Esophagus squamous epithelium (tissue), 5 donors: ENCODE measurements at regions not wholly inside any gene's neighbourhood (a gene's known extent, or its start where the extent isn't known, plus 50 kb on each side); places are given as distances from the start of the nearest gene placed in this dataset.
A peak's percentile ranks its signal among the peaks of the same experiment; 100 is the strongest.

Experiments
- DNase-seq: peaks from one replicate; lab custom pipeline; 2025; lab: John Stamatoyannopoulos, UW
- H3K27ac ChIP-seq, 4 donors: fragments of 200-600 bp; sonication (generic); one replicate each; pipeline ENCODE4 v1.5.1; 2016 to 2019; ENCODE audit warnings: mild to moderate bottlenecking in 1 of 4
- H3K27me3 ChIP-seq, 4 donors: fragments of 200-600 bp; sonication (generic); 1 replicate in 3 of 4; 2 replicates in 1 of 4; pipeline versions ENCODE4 v1.5.1 to v1.6.0; 2017 to 2021; ENCODE audit warnings: antibody characterized with exemption in 1 of 4
- H3K36me3 ChIP-seq, 3 donors: fragments of 200-600 bp; sonication (generic); one replicate each; pipeline ENCODE4 v1.5.1; 2016 to 2019
- H3K4me1 ChIP-seq, 3 donors: fragments of 200-600 bp; sonication (generic); one replicate each; pipeline ENCODE4 v1.5.1; 2017 to 2019
- H3K4me3 ChIP-seq, 4 donors: fragments of 200-600 bp; sonication (generic); 1 replicate in 3 of 4; 2 replicates in 1 of 4; pipeline ENCODE4 v1.5.1; 2016 to 2019; ENCODE audit warnings: mild to moderate bottlenecking in 2 of 4, moderate library complexity in 1 of 4
- H3K9me3 ChIP-seq, 3 donors: fragments of 200-600 bp; sonication (generic); one replicate each; pipeline ENCODE4 v1.5.1; 2016 to 2019
- POLR2A ChIP-seq, 4 donors: fragments of 450-650 bp; IDR thresholded peaks; one replicate each; pipeline ENCODE4 v1.6.1; 2017; ENCODE audit warnings: antibody characterized with exemption in 4 of 4, mild to moderate bottlenecking in 4 of 4, moderate library complexity in 3 of 4
- WGBS, 2 donors: methylation state at CpG; one replicate each; pipeline ENCODE4 v1.1.5; 2018; 5-methylcytosine and 5-hydroxymethylcytosine counted together
- intact Hi-C: fragments of 100-400 bp; cut with DNase I; formaldehyde crosslinking; loops from one replicate; pipeline ENCODE4 v1.15.0; 2022
- TF ChIP-seq, protein P1 (sequence below), 6 experiments: fragments of 450-650 bp in 4 of 6; fragments of 200-600 bp in 2 of 6; sonication (generic) in 2 of 6; IDR thresholded peaks; one replicate each; pipeline ENCODE4 v1.5.1; 2016 to 2019; ENCODE audit warnings: antibody characterized with exemption in 6 of 6, mild to moderate bottlenecking in 4 of 6, moderate library complexity in 4 of 6
- donor health status: DM: yes; HTN: yes; CAD: no.

DNA sequence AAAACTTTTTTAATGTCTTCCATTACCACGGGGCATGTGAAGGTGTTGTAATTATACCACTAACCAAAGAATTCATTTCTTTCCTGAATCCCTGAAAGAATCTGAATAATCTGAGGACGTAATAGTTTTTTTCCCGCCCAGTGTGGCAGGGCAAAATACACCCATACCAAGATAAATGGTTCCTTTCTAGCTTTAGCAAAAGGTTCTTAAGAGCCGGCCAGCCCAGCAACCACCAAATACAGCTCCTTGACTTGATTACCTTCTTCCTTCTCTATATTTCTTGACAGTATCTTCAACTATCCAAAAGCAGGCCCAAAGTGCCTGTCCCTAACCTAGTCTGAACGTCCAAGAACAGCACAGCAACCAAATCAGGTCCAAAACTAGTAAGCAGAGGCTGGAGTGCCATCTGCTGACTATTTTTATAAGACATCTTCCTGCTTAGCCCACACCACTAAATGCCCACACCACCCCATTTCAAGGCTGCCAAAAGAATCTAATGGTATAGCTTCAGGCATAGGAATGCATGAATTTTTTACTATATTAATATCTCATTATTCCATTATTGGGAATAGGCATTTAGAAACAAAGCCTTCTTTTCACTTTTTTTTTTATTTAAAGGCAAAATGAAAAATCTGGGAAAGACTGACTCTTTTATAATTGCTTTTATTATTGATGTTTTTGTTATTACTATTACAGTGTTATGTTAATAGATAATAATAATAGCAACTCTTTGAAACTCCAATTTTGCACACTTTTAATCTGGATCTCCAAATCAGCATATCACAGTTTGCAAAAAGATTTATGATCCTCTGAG, 524.4 kb downstream of the MED13L start:
- H3K27ac ChIP-seq, result no peak overlapping the region
- no peak overlapping the region for H3K4me3 ChIP-seq
- H3K36me3 ChIP-seq, result no peaks in the 10 kb centered on the region
- H3K4me1 ChIP-seq, result no peaks in the 10 kb centered on the region
- no peak for DNase-seq
- TF ChIP-seq, protein P1, sequence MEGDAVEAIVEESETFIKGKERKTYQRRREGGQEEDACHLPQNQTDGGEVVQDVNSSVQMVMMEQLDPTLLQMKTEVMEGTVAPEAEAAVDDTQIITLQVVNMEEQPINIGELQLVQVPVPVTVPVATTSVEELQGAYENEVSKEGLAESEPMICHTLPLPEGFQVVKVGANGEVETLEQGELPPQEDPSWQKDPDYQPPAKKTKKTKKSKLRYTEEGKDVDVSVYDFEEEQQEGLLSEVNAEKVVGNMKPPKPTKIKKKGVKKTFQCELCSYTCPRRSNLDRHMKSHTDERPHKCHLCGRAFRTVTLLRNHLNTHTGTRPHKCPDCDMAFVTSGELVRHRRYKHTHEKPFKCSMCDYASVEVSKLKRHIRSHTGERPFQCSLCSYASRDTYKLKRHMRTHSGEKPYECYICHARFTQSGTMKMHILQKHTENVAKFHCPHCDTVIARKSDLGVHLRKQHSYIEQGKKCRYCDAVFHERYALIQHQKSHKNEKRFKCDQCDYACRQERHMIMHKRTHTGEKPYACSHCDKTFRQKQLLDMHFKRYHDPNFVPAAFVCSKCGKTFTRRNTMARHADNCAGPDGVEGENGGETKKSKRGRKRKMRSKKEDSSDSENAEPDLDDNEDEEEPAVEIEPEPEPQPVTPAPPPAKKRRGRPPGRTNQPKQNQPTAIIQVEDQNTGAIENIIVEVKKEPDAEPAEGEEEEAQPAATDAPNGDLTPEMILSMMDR (IDR thresholded peaks at IDR 0.05), result peak in 5 of 6 experiments; percentile 48 to 67 (median 52)
- no peak for TF ChIP-seq POLR2A (IDR thresholded peaks at IDR 0.05)
- intact Hi-C loops, result loop anchor here (5.0 kb wide), 1 partner anchor 1086 kb away; no protein-coding TSS in a partner anchor
- 60 to 62% methylated on average over 5 of the region's 5 CpGs for WGBS, 2 donors
- H3K9me3 ChIP-seq, result no peaks in the 10 kb centered on the region
- H3K27me3 ChIP-seq, result peaks cover 0 to 35% (median 0%) of the 10 kb centered on the region in 4 donors

DNA sequence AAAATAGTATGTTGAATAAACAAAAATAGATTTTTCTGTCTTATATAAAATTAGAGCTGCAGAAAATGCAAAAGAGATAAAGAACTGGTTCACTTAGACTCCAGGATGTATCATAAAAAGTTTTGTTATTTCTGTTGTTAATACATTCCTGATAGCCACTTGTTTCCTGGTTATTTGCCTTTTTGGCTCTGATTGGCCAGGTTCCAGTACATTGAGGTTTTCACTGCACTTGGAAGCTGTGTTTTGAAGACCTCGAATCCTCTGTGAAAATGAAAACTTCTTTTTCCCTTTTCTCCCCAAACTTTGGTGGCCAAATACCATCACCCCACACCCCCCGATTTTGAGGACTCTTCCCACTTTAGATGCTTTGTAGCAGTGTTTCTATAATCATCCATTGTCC, 525.3 kb downstream of the MED13L start:
- Histone ChIP-seq H3K4me1 (no peaks in the 10 kb centered on the region), H3K36me3 (no peaks in the 10 kb centered on the region), H3K4me3 (no peak overlapping the region), H3K27ac (no peak overlapping the region), H3K27me3 (peaks cover 0 to 26% (median 0%) of the 10 kb centered on the region in 4 donors), H3K9me3 (no peaks in the 10 kb centered on the region)
- no peak for DNase-seq
- intact Hi-C loops, result loop anchor here (5.0 kb wide), 1 partner anchor 1085 kb away; no protein-coding TSS in a partner anchor
- WGBS, 2 donors, result 52 to 54% methylated on average over 2 of the region's 2 CpGs
- TF ChIP-seq POLR2A (IDR thresholded peaks at IDR 0.05), result no peak
- TF ChIP-seq, protein P1 (IDR thresholded peaks at IDR 0.05), result no peak

- no peak for DNase-seq
- Histone ChIP-seq H3K4me1 (no peaks in the 10 kb centered on the region), H3K27me3 (peaks cover 0 to 12% (median 0%) of the 10 kb centered on the region in 4 donors), H3K9me3 (no peaks in the 10 kb centered on the region), H3K4me3 (no peak overlapping the region), H3K27ac (no peak overlapping the region), H3K36me3 (no peaks in the 10 kb centered on the region)
- intact Hi-C loops, result loop anchor here (5.0 kb wide), 1 partner anchor 1083 kb away; no protein-coding TSS in a partner anchor
- 43 to 45% methylated on average over 1 of the region's 1 CpG for WGBS, 2 donors
- TF ChIP-seq, protein P1 (IDR thresholded peaks at IDR 0.05), result no peak
- TF ChIP-seq POLR2A (IDR thresholded peaks at IDR 0.05), result no peak
Observed at GRCh38 chr12:115750340-115750739, 527.2 kb downstream of the MED13L start.

GRCh38 chr12:115749071-115749841, 528.2 kb downstream of the MED13L start:
- Histone ChIP-seq H3K36me3 (no peaks in the 10 kb centered on the region), H3K27ac (no peak overlapping the region), H3K9me3 (no peaks in the 10 kb centered on the region), H3K4me1 (no peaks in the 10 kb centered on the region), H3K4me3 (no peak overlapping the region), H3K27me3 (peaks cover 0 to 7% (median 0%) of the 10 kb centered on the region in 4 donors)
- TF ChIP-seq, protein P1 (IDR thresholded peaks at IDR 0.05), result no peak
- WGBS, 2 donors, result 62 to 82% methylated on average over 8 of the region's 8 CpGs
- intact Hi-C loops, result no loop called here
- no peak for DNase-seq
